HG02852 (cell line): ENCODE measurements at regions not wholly inside any gene's neighbourhood (a gene's known extent, or its start where the extent isn't known, plus 50 kb on each side); places are given as distances from the start of the nearest gene placed in this dataset.

Experiments
- ATAC-seq: cut with Tn5 transposase; IDR thresholded peaks from one replicate; pipeline ENCODE4 v1.9.1; 2021; ENCODE audit warnings: mild to moderate bottlenecking, moderate library complexity; ENCODE audit not compliant: unreplicated experiment

- ATAC-seq: no peak
Observed at GRCh38 chr13:111513766-111514609, 193.5 kb downstream of the TEX29 start.

GRCh38 chr13:111514610-111515306 is 194.3 kb downstream of the TEX29 start:
- no peak for ATAC-seq

- no peak for ATAC-seq
Observed at GRCh38 chr13:111515307-111515617, 194.8 kb downstream of the TEX29 start.

- ATAC-seq: no peak
Observed at GRCh38 chr13:111515635-111516034, 195.2 kb downstream of the TEX29 start.

GRCh38 chr13:111516712-111517640 is 196.5 kb downstream of the TEX29 start:
- no peak for ATAC-seq

GRCh38 chr13:111517641-111518010 is 197.2 kb downstream of the TEX29 start:
- ATAC-seq: no peak

GRCh38 chr13:111518161-111518792 is 197.8 kb downstream of the TEX29 start:
- no peak for ATAC-seq

GRCh38 chr13:111519041-111519440 is 198.6 kb downstream of the TEX29 start:
- ATAC-seq: no peak

GRCh38 chr13:111519490-111520170 is 199.2 kb downstream of the TEX29 start:
- no peak for ATAC-seq

- ATAC-seq: no peak
Observed at GRCh38 chr13:111521030-111521429, 200.6 kb downstream of the TEX29 start.

GRCh38 chr13:111521691-111522229 is 201.3 kb downstream of the TEX29 start:
- ATAC-seq: no peak

GRCh38 chr13:111525320-111526118 is 205.1 kb downstream of the TEX29 start:
- no peak for ATAC-seq

- no peak for ATAC-seq
Observed at GRCh38 chr13:111526922-111527321, 206.5 kb downstream of the TEX29 start.

- ATAC-seq: no peak
Observed at GRCh38 chr13:111527614-111528229, 207.3 kb downstream of the TEX29 start.

- ATAC-seq: no peak
Observed at GRCh38 chr13:111528513-111528912, 208.1 kb downstream of the TEX29 start.

GRCh38 chr13:111530137-111530870 is 209.9 kb downstream of the TEX29 start:
- no peak for ATAC-seq

GRCh38 chr13:111531505-111531904 is 211.1 kb downstream of the TEX29 start:
- ATAC-seq: no peak

GRCh38 chr13:111532111-111532510 is 211.7 kb downstream of the TEX29 start:
- no peak for ATAC-seq
